Endothelial cell of umbilical vein (primary cell): ENCODE measurements at regions not wholly inside any gene's neighbourhood (a gene's known extent, or its start where the extent isn't known, plus 50 kb on each side); places are given as distances from the start of the nearest gene placed in this dataset.

Experiments used
- EZH2 ChIP-seq: IDR thresholded peaks from 2 replicates; pipeline ENCODE4 v1.6.1; 2012; ENCODE audit warnings: borderline replicate concordance, low read depth, mild to moderate bottlenecking, moderate library complexity, low read length, inconsistent platforms; ENCODE audit not compliant: severe bottlenecking
- JUN ChIP-seq: IDR thresholded peaks from 2 replicates; pipeline ENCODE4 v1.6.1; 2011; ENCODE audit warnings: borderline replicate concordance, low read depth; ENCODE audit not compliant: insufficient read length, insufficient read depth
- POLR2A ChIP-seq: IDR thresholded peaks from 2 replicates; pipeline ENCODE4 v1.6.1; 2012; ENCODE audit warnings: low read depth, mild to moderate bottlenecking, control low read depth, low read length
- POLR2AphosphoS5 ChIP-seq: IDR thresholded peaks from 2 replicates; pipeline ENCODE4 v1.6.1; 2012; ENCODE audit warnings: low read depth, mild to moderate bottlenecking, control low read depth, low read length, moderate library complexity; ENCODE audit not compliant: insufficient read depth
- TF ChIP-seq, protein P1 (sequence below), 2 donors: IDR thresholded peaks; 1 replicate in 1 of 2; 2 replicates in 1 of 2; pipeline ENCODE4 v1.5.1; 2011; ENCODE audit warnings: low read length in 2 of 2, mild to moderate bottlenecking in 2 of 2, moderate library complexity in 2 of 2, control low read depth in 1 of 2, inconsistent platforms in 1 of 2, low read depth in 1 of 2; ENCODE audit not compliant: insufficient read depth in 1 of 2; ENCODE audit errors: extremely low read depth in 1 of 2

- no peak for TF ChIP-seq POLR2A
- TF ChIP-seq POLR2AphosphoS5, result no peak
- TF ChIP-seq, protein P1, sequence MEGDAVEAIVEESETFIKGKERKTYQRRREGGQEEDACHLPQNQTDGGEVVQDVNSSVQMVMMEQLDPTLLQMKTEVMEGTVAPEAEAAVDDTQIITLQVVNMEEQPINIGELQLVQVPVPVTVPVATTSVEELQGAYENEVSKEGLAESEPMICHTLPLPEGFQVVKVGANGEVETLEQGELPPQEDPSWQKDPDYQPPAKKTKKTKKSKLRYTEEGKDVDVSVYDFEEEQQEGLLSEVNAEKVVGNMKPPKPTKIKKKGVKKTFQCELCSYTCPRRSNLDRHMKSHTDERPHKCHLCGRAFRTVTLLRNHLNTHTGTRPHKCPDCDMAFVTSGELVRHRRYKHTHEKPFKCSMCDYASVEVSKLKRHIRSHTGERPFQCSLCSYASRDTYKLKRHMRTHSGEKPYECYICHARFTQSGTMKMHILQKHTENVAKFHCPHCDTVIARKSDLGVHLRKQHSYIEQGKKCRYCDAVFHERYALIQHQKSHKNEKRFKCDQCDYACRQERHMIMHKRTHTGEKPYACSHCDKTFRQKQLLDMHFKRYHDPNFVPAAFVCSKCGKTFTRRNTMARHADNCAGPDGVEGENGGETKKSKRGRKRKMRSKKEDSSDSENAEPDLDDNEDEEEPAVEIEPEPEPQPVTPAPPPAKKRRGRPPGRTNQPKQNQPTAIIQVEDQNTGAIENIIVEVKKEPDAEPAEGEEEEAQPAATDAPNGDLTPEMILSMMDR (IDR thresholded peaks at IDR 0.05; ENCODE audit: extremely low read depth in 1 of 2, insufficient read depth in 1 of 2, low read depth in 1 of 2, low read length in 2 of 2), result no peak
- no peak for TF ChIP-seq EZH2
- no peak for TF ChIP-seq JUN
Measured at GRCh38 chr1:113292603-113293255, 97.6 kb upstream of the MAGI3 start.
